ENCODE measurements at regions not wholly inside any gene's neighbourhood (a gene's known extent, or its start where the extent isn't known, plus 50 kb on each side); places are given as distances from the start of the nearest gene placed in this dataset.

GRCh38 chr3:181264486-181264885, 274.9 kb upstream of the DNAJC19 start:
- H3K4me3 ChIP-seq: no peak overlapping the region
- H3K27me3 ChIP-seq: no peaks in the 10 kb centered on the region
- H3K9me3 ChIP-seq: no peaks in the 10 kb centered on the region
- no peak overlapping the region for H3K27ac ChIP-seq
- H3K4me1 ChIP-seq: no peaks in the 10 kb centered on the region
- H3K36me3 ChIP-seq: no peaks in the 10 kb centered on the region
- no peak for TF ChIP-seq POLR2A (IDR thresholded peaks at IDR 0.05)
- no peak for TF ChIP-seq CTCF (IDR thresholded peaks at IDR 0.05)
- TF ChIP-seq EP300 (IDR thresholded peaks at IDR 0.05): no peak
- 73 to 86% methylated on average over 2 of the region's 2 CpGs for WGBS, 2 donors
- DNase-seq (ENCODE audit: low spot score in 2 of 2): no peak

GRCh38 chr3:181253796-181254195, 264.3 kb upstream of the DNAJC19 start:
- no peak overlapping the region for H3K4me3 ChIP-seq
- TF ChIP-seq CTCF (IDR thresholded peaks at IDR 0.05) (no peak), POLR2A (IDR thresholded peaks at IDR 0.05) (no peak), EP300 (IDR thresholded peaks at IDR 0.05) (no peak)
- no peaks in the 10 kb centered on the region for H3K9me3 ChIP-seq
- no peaks in the 10 kb centered on the region for H3K36me3 ChIP-seq
- no peak overlapping the region for H3K27ac ChIP-seq
- WGBS, 2 donors: 32 to 39% methylated on average over 3 of the region's 3 CpGs
- peaks cover 0 to 7% (median 0%) of the 10 kb centered on the region in 4 donors for H3K4me1 ChIP-seq
- no peaks in the 10 kb centered on the region for H3K27me3 ChIP-seq
- no peak for DNase-seq (ENCODE audit: low spot score in 2 of 2)

- no peak for TF ChIP-seq CTCF (IDR thresholded peaks at IDR 0.05)
- no peak overlapping the region for H3K27ac ChIP-seq
- H3K4me3 ChIP-seq: no peak overlapping the region
- H3K27me3 ChIP-seq: no peaks in the 10 kb centered on the region
- H3K9me3 ChIP-seq: no peaks in the 10 kb centered on the region
- no peaks in the 10 kb centered on the region for H3K36me3 ChIP-seq
- DNase-seq (ENCODE audit: low spot score in 2 of 2): no peak
- WGBS, 2 donors: 15 to 17% methylated on average over 3 of the region's 3 CpGs
- peaks cover 0 to 7% (median 0%) of the 10 kb centered on the region in 4 donors for H3K4me1 ChIP-seq
Measured at GRCh38 chr3:181252631-181253030, 263.1 kb upstream of the DNAJC19 start.

- WGBS, 2 donors: 57 to 58% methylated on average over 3 of the region's 3 CpGs
- H3K4me3 ChIP-seq: no peak overlapping the region
- no peak for TF ChIP-seq CTCF (IDR thresholded peaks at IDR 0.05)
- TF ChIP-seq EP300 (IDR thresholded peaks at IDR 0.05): no peak
- no peak for TF ChIP-seq POLR2A (IDR thresholded peaks at IDR 0.05)
- peaks cover 0 to 7% (median 0%) of the 10 kb centered on the region in 4 donors for H3K4me1 ChIP-seq
- H3K36me3 ChIP-seq: no peaks in the 10 kb centered on the region
- DNase-seq (ENCODE audit: low spot score in 2 of 2): no peak
- no peaks in the 10 kb centered on the region for H3K9me3 ChIP-seq
- no peak overlapping the region for H3K27ac ChIP-seq
- no peaks in the 10 kb centered on the region for H3K27me3 ChIP-seq
Measured at GRCh38 chr3:181250714-181251113, 261.2 kb upstream of the DNAJC19 start.

- WGBS, 2 donors: 41 to 53% methylated on average over 2 of the region's 2 CpGs
- no peaks in the 10 kb centered on the region for H3K4me1 ChIP-seq
- H3K4me3 ChIP-seq: no peak overlapping the region
- no peak overlapping the region for H3K27ac ChIP-seq
- no peak for DNase-seq (ENCODE audit: low spot score in 2 of 2)
- no peaks in the 10 kb centered on the region for H3K27me3 ChIP-seq
- no peaks in the 10 kb centered on the region for H3K36me3 ChIP-seq
- H3K9me3 ChIP-seq: no peaks in the 10 kb centered on the region
- no peak for TF ChIP-seq CTCF (IDR thresholded peaks at IDR 0.05)
- no peak for TF ChIP-seq POLR2A (IDR thresholded peaks at IDR 0.05)
- no peak for TF ChIP-seq EP300 (IDR thresholded peaks at IDR 0.05)
Measured at GRCh38 chr3:181239441-181239840, 249.9 kb upstream of the DNAJC19 start.

All from tibial nerve (tissue), 4 donors.